ENCODE measurements at regions not wholly inside any gene's neighbourhood (a gene's known extent, or its start where the extent isn't known, plus 50 kb on each side); places are given as distances from the start of the nearest gene placed in this dataset.

GRCh38 chr11:109071262-109071661 lies 350.7 kb upstream of the C11orf87 start:
- no peak overlapping the region for H3K4me3 ChIP-seq (ENCODE audit: low read depth, low read length)
- ChIA-PET POLR2A (no interaction called here), CTCF (no interaction called here)
- H3K36me3 Mint-ChIP-seq (ENCODE audit: insufficient read depth, unreplicated experiment), result no peaks in the 10 kb centered on the region
- H3K27ac Mint-ChIP-seq (ENCODE audit: unreplicated experiment), result no peak overlapping the region
- H3K9me3 ChIP-seq, result no peaks in the 10 kb centered on the region
- no peaks in the 10 kb centered on the region for H3K4me1 ChIP-seq
- no peak for TF ChIP-seq CTCF (IDR thresholded peaks at IDR 0.05; ENCODE audit: insufficient read depth in 1 of 2, low read depth in 1 of 2, low read length in 1 of 2, severe bottlenecking in 1 of 2, unreplicated experiment in 1 of 2)
- H3K27me3 Mint-ChIP-seq (ENCODE audit: insufficient read depth, unreplicated experiment), result peaks cover 7% of the 10 kb centered on the region
- no peak for DNase-seq
- H3K36me3 ChIP-seq (ENCODE audit: control insufficient read depth, insufficient read depth, low read length), result no peaks in the 10 kb centered on the region
- H3K4me1 Mint-ChIP-seq (ENCODE audit: low read depth, unreplicated experiment), result no peaks in the 10 kb centered on the region
- no peak overlapping the region for H3K4me3 Mint-ChIP-seq (ENCODE audit: unreplicated experiment)
- H3K27me3 ChIP-seq (replicated peaks; ENCODE audit: control insufficient read depth, insufficient read depth, low read length), result no peaks in the 10 kb centered on the region; the same call in 1 of the 2 replicates
- H3K9me3 Mint-ChIP-seq (ENCODE audit: unreplicated experiment), result peaks cover 10% of the 10 kb centered on the region
- BruUV-seq (replicated peaks), result no TSS peak
- intact Hi-C loops (cut with micrococcal nuclease; ENCODE audit: unreplicated experiment), result no loop called here

- CTCF ChIA-PET, result no interaction called here
- TF ChIP-seq CTCF (IDR thresholded peaks at IDR 0.05; ENCODE audit: insufficient read depth in 1 of 2, low read depth in 1 of 2, low read length in 1 of 2, severe bottlenecking in 1 of 2, unreplicated experiment in 1 of 2), result no peak
- no TSS peak for BruUV-seq (replicated peaks)
- intact Hi-C loops (cut with micrococcal nuclease; ENCODE audit: unreplicated experiment), result no loop called here
- H3K36me3 Mint-ChIP-seq (ENCODE audit: insufficient read depth, unreplicated experiment), result no peaks in the 10 kb centered on the region
- H3K27me3 Mint-ChIP-seq (ENCODE audit: insufficient read depth, unreplicated experiment), result peaks cover 7% of the 10 kb centered on the region
- H3K4me1 Mint-ChIP-seq (ENCODE audit: low read depth, unreplicated experiment), result no peaks in the 10 kb centered on the region
- Histone ChIP-seq H3K36me3 (ENCODE audit: control insufficient read depth, insufficient read depth, low read length) (no peaks in the 10 kb centered on the region), H3K27me3 (replicated peaks; ENCODE audit: control insufficient read depth, insufficient read depth, low read length) (no peaks in the 10 kb centered on the region; the same call in 1 of the 2 replicates), H3K4me1 (no peaks in the 10 kb centered on the region), H3K9me3 (no peaks in the 10 kb centered on the region), H3K4me3 (ENCODE audit: low read depth, low read length) (no peak overlapping the region)
- peaks cover 10% of the 10 kb centered on the region for H3K9me3 Mint-ChIP-seq (ENCODE audit: unreplicated experiment)
- DNase-seq, result no peak
- H3K4me3 Mint-ChIP-seq (ENCODE audit: unreplicated experiment), result no peak overlapping the region
- H3K27ac Mint-ChIP-seq (ENCODE audit: unreplicated experiment), result no peak overlapping the region
- POLR2A ChIA-PET, result no interaction called here
Measured at GRCh38 chr11:109071712-109072524, 350.1 kb upstream of the C11orf87 start.

GRCh38 chr11:109073032-109073822 lies 348.8 kb upstream of the C11orf87 start:
- Mint-ChIP-seq H3K27me3 (ENCODE audit: insufficient read depth, unreplicated experiment) (peaks cover 7% of the 10 kb centered on the region), H3K4me3 (ENCODE audit: unreplicated experiment) (no peak overlapping the region), H3K9me3 (ENCODE audit: unreplicated experiment) (peaks cover 10% of the 10 kb centered on the region), H3K36me3 (ENCODE audit: insufficient read depth, unreplicated experiment) (no peaks in the 10 kb centered on the region), H3K4me1 (ENCODE audit: low read depth, unreplicated experiment) (no peaks in the 10 kb centered on the region), H3K27ac (ENCODE audit: unreplicated experiment) (no peak overlapping the region)
- no peak overlapping the region for H3K4me3 ChIP-seq (ENCODE audit: low read depth, low read length)
- no TSS peak for BruUV-seq (replicated peaks)
- intact Hi-C loops (cut with micrococcal nuclease; ENCODE audit: unreplicated experiment), result no loop called here
- H3K36me3 ChIP-seq (ENCODE audit: control insufficient read depth, insufficient read depth, low read length), result no peaks in the 10 kb centered on the region
- no peaks in the 10 kb centered on the region for H3K4me1 ChIP-seq
- no peak for TF ChIP-seq CTCF (IDR thresholded peaks at IDR 0.05; ENCODE audit: insufficient read depth in 1 of 2, low read depth in 1 of 2, low read length in 1 of 2, severe bottlenecking in 1 of 2, unreplicated experiment in 1 of 2)
- no peaks in the 10 kb centered on the region; the same call in 1 of the 2 replicates for H3K27me3 ChIP-seq (replicated peaks; ENCODE audit: control insufficient read depth, insufficient read depth, low read length)
- POLR2A ChIA-PET, result no interaction called here
- H3K9me3 ChIP-seq, result no peaks in the 10 kb centered on the region
- no peak for DNase-seq
- CTCF ChIA-PET, result no interaction called here
